ENCODE measurements at regions not wholly inside any gene's neighbourhood (a gene's known extent, or its start where the extent isn't known, plus 50 kb on each side); places are given as distances from the start of the nearest gene placed in this dataset.

DNA sequence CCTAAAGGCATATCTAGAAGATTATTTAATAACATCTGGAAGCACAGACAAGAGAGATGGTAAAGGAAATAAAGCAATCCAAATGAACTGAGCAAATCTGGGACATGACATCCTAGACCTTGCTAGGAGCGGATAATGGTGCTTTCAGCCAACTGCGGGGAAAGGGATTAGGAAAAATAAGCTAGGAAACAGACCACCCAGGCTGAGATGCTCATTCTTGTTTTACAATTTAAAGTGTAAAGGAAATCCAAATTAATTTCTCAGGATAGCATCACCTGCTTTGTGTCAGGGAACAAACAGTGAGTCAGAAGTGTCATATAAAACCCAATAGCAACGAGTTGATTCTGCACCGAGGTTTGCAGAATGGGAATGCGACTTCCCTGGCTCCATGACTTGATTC lies 112.5 kb upstream of the CXCR4 start:
- Histone ChIP-seq H3K4me3 (ENCODE audit: insufficient read depth, low read depth, low read length) (no peak overlapping the region), H4K20me1 (ENCODE audit: insufficient read depth, low read length) (no peaks in the 10 kb centered on the region), H3K9me3 (ENCODE audit: insufficient read depth, low read depth, low read length) (no peaks in the 10 kb centered on the region), H3K9ac (ENCODE audit: low read length) (no peak overlapping the region), H3K4me2 (ENCODE audit: low read length) (no peak overlapping the region), H3K4me1 (ENCODE audit: insufficient read depth, low read length) (peaks cover under 1% of the 10 kb centered on the region), H3K36me3 (ENCODE audit: insufficient read depth, low read length) (no peaks in the 10 kb centered on the region), H2AFZ (ENCODE audit: low read depth, low read length) (no peak overlapping the region), H3K79me2 (ENCODE audit: insufficient read depth, low read length) (no peaks in the 10 kb centered on the region), H3K27me3 (ENCODE audit: insufficient read depth, low read length) (no peaks in the 10 kb centered on the region), H3K27ac (ENCODE audit: low read depth, low read length) (no peak overlapping the region)
- Mint-ChIP-seq H3K27me3 (ENCODE audit: low read depth, unreplicated experiment) (peaks cover 6% of the 10 kb centered on the region), H3K4me3 (ENCODE audit: unreplicated experiment) (no peak overlapping the region), H3K9me3 (ENCODE audit: unreplicated experiment) (peaks cover 7% of the 10 kb centered on the region), H3K27ac (ENCODE audit: unreplicated experiment) (no peak overlapping the region), H3K36me3 (ENCODE audit: low read depth, unreplicated experiment) (no peaks in the 10 kb centered on the region), H3K4me1 (ENCODE audit: low read depth, unreplicated experiment) (no peaks in the 10 kb centered on the region)
- FAIRE-seq (no peak), DNase-seq (ENCODE audit: low read depth) (no peak)
- no peak for TF ChIP-seq EZH2 (IDR thresholded peaks at IDR 0.05; ENCODE audit: insufficient read depth, low read length)
- TF ChIP-seq, protein P1, sequence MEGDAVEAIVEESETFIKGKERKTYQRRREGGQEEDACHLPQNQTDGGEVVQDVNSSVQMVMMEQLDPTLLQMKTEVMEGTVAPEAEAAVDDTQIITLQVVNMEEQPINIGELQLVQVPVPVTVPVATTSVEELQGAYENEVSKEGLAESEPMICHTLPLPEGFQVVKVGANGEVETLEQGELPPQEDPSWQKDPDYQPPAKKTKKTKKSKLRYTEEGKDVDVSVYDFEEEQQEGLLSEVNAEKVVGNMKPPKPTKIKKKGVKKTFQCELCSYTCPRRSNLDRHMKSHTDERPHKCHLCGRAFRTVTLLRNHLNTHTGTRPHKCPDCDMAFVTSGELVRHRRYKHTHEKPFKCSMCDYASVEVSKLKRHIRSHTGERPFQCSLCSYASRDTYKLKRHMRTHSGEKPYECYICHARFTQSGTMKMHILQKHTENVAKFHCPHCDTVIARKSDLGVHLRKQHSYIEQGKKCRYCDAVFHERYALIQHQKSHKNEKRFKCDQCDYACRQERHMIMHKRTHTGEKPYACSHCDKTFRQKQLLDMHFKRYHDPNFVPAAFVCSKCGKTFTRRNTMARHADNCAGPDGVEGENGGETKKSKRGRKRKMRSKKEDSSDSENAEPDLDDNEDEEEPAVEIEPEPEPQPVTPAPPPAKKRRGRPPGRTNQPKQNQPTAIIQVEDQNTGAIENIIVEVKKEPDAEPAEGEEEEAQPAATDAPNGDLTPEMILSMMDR (IDR thresholded peaks at IDR 0.05; ENCODE audit: insufficient read depth, low read depth, low read length), result no peak

DNA sequence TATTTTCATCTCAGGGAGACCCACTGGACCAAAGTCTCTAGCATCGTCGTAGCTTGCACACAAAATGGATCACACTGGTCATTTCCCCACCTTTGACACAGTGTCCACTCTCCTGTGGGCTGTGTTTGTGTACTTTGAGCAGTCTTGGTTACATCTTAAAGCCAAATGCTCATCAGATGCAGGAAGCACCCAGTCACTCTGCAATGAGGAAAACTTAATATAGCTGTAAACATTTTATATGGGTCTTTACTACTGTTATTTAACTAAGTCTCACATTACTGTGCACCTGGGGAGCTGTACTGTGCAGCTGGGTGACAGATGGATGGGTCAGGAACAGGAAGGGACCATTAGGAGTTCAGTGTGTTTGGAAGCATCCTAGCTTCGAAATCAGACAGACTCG lies 109.0 kb upstream of the CXCR4 start:
- peaks cover 5% of the 10 kb centered on the region for H3K27me3 Mint-ChIP-seq (ENCODE audit: low read depth, unreplicated experiment)
- Histone ChIP-seq H3K4me3 (ENCODE audit: insufficient read depth, low read depth, low read length) (no peak overlapping the region), H3K36me3 (ENCODE audit: insufficient read depth, low read length) (no peaks in the 10 kb centered on the region), H3K27ac (ENCODE audit: low read depth, low read length) (no peak overlapping the region), H3K4me1 (ENCODE audit: insufficient read depth, low read length) (no peaks in the 10 kb centered on the region), H3K9ac (ENCODE audit: low read length) (no peak overlapping the region), H4K20me1 (ENCODE audit: insufficient read depth, low read length) (no peaks in the 10 kb centered on the region), H3K27me3 (ENCODE audit: insufficient read depth, low read length) (no peaks in the 10 kb centered on the region), H3K79me2 (ENCODE audit: insufficient read depth, low read length) (no peaks in the 10 kb centered on the region), H3K4me2 (ENCODE audit: low read length) (no peak overlapping the region), H3K9me3 (ENCODE audit: insufficient read depth, low read depth, low read length) (no peaks in the 10 kb centered on the region), H2AFZ (ENCODE audit: low read depth, low read length) (no peak overlapping the region)
- no peak overlapping the region for H3K27ac Mint-ChIP-seq (ENCODE audit: unreplicated experiment)
- H3K4me1 Mint-ChIP-seq (ENCODE audit: low read depth, unreplicated experiment), result no peaks in the 10 kb centered on the region
- peaks cover 7% of the 10 kb centered on the region for H3K9me3 Mint-ChIP-seq (ENCODE audit: unreplicated experiment)
- FAIRE-seq (no peak), DNase-seq (ENCODE audit: low read depth) (no peak)
- H3K36me3 Mint-ChIP-seq (ENCODE audit: low read depth, unreplicated experiment), result no peaks in the 10 kb centered on the region
- no peak for TF ChIP-seq EZH2 (IDR thresholded peaks at IDR 0.05; ENCODE audit: insufficient read depth, low read length)
- TF ChIP-seq, protein P1 (IDR thresholded peaks at IDR 0.05; ENCODE audit: insufficient read depth, low read depth, low read length), result no peak
- H3K4me3 Mint-ChIP-seq (ENCODE audit: unreplicated experiment), result no peak overlapping the region

DNA sequence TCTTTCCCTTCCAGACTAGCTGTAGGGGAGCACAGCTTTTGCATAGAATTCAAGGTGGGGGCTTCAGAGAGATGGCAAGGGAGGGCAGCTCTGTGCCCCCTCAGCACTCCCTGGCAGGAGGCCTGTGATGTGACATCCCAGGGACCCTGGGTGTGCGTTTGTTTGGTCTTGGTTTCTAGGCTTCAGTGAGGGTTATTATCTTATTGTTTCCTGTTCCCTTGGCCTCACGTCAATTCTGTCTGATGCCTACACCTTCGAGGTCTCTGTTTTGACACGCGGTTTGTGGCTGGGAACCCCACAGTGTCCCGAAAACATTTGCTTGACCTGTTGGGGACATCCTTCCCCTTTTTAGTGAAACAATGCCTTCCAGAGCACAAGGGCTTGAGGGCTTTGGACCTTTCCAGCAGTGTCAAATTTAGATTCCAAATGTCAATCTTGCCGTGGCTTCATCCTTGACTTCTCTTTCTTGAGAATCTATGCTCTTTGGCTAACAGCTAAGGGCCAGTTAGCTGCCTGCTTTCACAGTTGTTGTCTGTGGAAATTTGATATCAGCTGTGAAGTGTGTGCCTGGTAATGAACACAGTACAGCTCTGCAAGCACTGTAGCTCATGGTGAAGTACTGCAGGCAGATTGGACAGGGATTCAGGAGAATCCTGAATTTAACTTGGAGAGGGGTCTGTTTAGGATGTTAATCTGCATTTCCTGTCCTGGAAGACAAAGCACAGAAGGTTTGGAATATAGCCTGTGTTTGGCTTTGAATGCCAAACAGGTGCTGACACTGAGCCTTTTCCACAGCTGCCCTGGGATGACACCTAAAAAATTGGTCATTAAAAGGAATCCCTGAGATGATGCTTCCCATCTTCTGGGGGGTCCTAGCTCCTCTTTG lies 108.2 kb upstream of the CXCR4 start:
- DNase-seq (ENCODE audit: low read depth) (no peak), FAIRE-seq (no peak)
- Histone ChIP-seq H3K9me3 (ENCODE audit: insufficient read depth, low read depth, low read length) (no peaks in the 10 kb centered on the region), H3K4me1 (ENCODE audit: insufficient read depth, low read length) (no peaks in the 10 kb centered on the region), H3K4me3 (ENCODE audit: insufficient read depth, low read depth, low read length) (no peak overlapping the region), H4K20me1 (ENCODE audit: insufficient read depth, low read length) (no peaks in the 10 kb centered on the region), H2AFZ (ENCODE audit: low read depth, low read length) (no peak overlapping the region), H3K9ac (ENCODE audit: low read length) (no peak overlapping the region), H3K27me3 (ENCODE audit: insufficient read depth, low read length) (no peaks in the 10 kb centered on the region), H3K27ac (ENCODE audit: low read depth, low read length) (no peak overlapping the region), H3K36me3 (ENCODE audit: insufficient read depth, low read length) (no peaks in the 10 kb centered on the region), H3K4me2 (ENCODE audit: low read length) (no peak overlapping the region), H3K79me2 (ENCODE audit: insufficient read depth, low read length) (no peaks in the 10 kb centered on the region)
- Mint-ChIP-seq H3K27ac (ENCODE audit: unreplicated experiment) (no peak overlapping the region), H3K4me3 (ENCODE audit: unreplicated experiment) (no peak overlapping the region), H3K9me3 (ENCODE audit: unreplicated experiment) (peaks cover 7% of the 10 kb centered on the region), H3K27me3 (ENCODE audit: low read depth, unreplicated experiment) (peaks cover 3% of the 10 kb centered on the region), H3K4me1 (ENCODE audit: low read depth, unreplicated experiment) (no peaks in the 10 kb centered on the region), H3K36me3 (ENCODE audit: low read depth, unreplicated experiment) (no peaks in the 10 kb centered on the region)
- no peak for TF ChIP-seq EZH2 (IDR thresholded peaks at IDR 0.05; ENCODE audit: insufficient read depth, low read length)
- TF ChIP-seq, protein P1 (IDR thresholded peaks at IDR 0.05; ENCODE audit: insufficient read depth, low read depth, low read length), result no peak
